HG02798 (cell line): ENCODE measurements at regions not wholly inside any gene's neighbourhood (a gene's known extent, or its start where the extent isn't known, plus 50 kb on each side); places are given as distances from the start of the nearest gene placed in this dataset.
A peak's percentile ranks its signal among the peaks of the same experiment; 100 is the strongest.
"Not testable (repeated sequence)": the region's sequence is repeated elsewhere in the genome, so short reads cannot be mapped to it uniquely, and the experiment has no call there.

Source experiments
- ATAC-seq: cut with Tn5 transposase; IDR thresholded peaks from one replicate; pipeline ENCODE4 v1.9.1; 2021; ENCODE audit warnings: mild to moderate bottlenecking; ENCODE audit not compliant: unreplicated experiment, poor library complexity

DNA sequence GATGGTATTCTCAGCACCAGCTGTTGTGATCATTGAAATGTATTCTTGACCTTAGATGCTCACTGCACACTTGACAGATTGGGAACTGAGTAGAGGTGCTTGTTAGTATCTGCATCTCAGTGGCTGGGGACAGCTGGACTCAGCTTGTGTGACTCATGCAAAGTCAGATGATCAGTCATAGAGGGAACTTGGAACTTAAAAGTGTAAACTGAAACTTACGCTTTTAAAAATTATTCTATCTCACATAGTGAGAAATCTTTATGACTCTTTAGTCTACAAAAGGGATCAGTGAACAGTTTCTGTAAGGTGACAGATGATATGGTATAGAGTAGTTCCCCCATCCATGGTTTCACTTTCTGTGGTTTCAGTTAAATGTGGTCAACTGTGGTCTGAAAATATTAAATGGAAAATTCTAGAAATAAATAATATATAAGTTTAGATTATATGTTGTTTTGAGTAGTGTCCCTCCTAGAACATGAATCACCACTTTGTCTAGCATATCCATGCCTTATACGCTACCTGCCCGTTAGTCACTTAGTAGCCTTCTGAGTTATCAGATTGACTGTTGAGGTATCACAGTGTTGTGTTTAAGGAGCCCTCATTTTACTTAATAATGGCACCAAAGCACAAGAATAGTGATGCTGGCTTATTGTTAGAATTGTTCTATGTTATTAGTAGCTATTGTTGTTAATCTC is 135.6 kb upstream of the ZNF658 start:
- peak; percentile 99 for ATAC-seq

DNA sequence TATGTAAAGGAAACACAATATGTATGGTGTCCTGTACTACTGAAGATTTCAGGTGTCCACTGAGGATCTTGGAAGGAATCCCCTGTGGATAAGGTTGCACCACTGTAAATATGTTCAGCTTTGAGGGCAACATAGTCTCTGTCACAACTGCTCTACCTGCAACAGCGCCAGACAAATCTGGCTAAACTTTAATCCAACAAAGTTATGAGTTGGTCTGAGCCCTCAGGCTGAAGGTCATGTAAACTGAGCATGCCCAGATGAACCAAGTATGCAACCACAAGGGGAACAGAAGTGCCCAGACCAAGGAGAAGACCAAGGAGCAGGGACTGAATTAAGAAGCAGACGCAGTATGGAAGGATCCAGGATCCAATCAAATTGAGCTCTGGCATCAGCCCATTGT is 135.0 kb upstream of the ZNF658 start:
- ATAC-seq = not testable (repeated sequence)

- not testable (repeated sequence) for ATAC-seq
These were observed 129.0 kb upstream of the ZNF658 start for GRCh38 chr9:66771504-66771903.

DNA sequence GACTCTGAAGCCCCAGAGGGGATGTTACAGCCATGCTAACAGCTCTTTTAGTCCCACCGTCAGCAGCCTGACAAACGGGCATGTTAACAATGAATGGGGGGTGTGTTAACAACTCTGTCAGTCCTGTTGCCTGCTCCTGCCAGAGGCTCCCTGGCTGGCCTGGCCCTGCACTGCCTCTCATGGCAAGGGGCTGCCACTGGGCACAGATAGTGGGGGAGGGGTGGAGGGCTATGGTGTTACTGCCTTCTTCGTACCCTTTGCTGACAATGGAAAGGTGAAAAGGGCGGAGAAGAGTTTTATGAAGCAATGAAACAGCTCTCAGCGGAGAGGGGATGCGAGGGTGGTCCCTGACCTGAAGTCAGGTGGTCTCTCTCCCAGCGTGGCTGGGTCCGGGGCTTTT is 125.9 kb upstream of the ZNF658 start:
- not testable (repeated sequence) for ATAC-seq

DNA sequence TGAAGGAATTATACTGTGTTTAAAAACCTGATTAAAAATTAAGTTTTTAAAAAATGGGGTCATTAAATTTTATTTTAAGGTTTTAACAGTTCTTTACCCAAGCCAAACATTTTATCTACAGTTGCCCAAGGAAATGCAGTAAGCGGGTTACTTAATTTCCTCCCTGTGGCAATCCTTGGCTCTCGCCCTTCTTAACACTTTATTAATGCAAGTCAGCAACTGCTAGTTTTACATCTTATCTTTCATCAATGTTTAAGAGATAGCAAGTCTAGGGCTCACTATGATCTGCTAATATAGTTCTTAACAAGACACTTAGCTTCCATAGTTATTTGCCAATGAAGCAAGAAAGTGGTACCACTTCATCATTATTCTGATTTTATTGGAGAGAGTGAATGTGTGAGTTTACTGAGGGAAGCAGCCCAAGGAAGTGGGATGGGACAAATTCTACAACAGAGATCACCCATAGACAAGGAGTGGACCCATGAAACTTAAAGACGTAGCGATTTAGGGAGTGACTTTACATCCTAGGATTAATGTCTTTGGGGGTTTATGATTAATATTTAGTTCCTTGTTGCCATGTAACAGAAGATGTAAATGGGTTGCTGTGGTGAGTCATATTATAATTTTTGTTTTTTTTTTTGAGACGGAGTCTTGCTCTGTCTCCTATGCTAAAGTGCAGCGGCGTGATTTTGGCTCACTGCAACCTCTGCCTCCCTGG is 120.4 kb upstream of the ZNF658 start:
- ATAC-seq = not testable (repeated sequence)

DNA sequence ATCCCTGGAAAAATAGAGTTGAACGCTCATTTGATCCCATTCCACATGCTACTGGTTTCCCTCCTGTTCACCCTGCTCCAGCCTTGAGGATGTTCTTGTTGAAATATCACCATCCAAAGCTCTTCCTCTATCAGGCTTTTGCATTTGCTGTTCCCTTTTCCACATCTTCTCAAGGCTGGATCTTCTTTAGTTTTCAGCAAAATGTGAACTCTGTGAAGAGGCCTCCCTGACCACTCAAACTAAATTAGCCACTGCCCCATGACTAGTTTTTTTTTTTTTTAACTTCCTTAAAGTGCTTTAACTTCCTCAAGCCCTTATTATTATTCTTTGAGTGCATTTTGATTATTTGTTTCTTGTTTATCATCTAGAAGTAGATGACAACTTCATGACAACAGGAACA is 119.3 kb upstream of the ZNF658 start:
- not testable (repeated sequence) for ATAC-seq

DNA sequence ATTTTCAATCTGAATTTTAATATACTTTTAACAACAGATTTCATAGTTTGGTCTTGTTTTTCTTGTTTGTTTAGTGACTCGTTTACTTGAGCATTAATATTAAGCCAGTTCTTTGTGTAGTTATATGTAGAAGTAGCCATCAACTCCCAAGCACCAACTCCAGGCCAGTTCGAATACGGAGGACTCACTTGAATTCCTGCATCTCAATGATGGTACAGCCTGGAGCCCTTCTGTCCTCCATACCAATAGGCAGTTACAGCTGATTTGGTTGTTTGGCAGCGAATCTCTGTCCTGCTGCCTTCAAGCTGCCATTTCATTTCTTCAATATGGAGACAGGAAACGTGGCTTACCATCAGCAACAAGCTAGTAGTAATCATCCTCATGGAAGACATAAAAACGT is 118.5 kb upstream of the ZNF658 start:
- not testable (repeated sequence) for ATAC-seq

DNA sequence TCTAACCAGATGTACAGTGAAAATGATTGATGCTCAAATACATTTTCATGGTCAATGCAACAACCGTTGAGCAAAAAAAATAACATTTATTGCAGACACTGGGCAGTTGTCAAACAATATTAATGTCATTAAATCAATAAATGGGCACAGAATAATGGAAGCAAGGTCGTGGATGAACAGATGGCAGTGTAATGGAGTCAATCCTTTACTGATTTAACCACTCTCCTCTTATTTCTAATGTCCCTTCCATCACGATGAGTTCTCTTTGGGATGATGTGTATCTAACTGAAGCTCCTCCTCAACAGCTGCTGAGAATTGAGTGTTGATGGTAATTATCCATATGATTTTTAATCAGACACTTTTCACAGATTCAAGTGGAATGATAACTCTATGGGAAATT is 114.9 kb upstream of the ZNF658 start:
- not testable (repeated sequence) for ATAC-seq

- not testable (repeated sequence) for ATAC-seq
These were observed 109.3 kb upstream of the ZNF658 start for GRCh38 chr9:66791092-66791750.

- ATAC-seq = not testable (repeated sequence)
These were observed 105.8 kb upstream of the ZNF658 start for GRCh38 chr9:66794769-66795168.

DNA sequence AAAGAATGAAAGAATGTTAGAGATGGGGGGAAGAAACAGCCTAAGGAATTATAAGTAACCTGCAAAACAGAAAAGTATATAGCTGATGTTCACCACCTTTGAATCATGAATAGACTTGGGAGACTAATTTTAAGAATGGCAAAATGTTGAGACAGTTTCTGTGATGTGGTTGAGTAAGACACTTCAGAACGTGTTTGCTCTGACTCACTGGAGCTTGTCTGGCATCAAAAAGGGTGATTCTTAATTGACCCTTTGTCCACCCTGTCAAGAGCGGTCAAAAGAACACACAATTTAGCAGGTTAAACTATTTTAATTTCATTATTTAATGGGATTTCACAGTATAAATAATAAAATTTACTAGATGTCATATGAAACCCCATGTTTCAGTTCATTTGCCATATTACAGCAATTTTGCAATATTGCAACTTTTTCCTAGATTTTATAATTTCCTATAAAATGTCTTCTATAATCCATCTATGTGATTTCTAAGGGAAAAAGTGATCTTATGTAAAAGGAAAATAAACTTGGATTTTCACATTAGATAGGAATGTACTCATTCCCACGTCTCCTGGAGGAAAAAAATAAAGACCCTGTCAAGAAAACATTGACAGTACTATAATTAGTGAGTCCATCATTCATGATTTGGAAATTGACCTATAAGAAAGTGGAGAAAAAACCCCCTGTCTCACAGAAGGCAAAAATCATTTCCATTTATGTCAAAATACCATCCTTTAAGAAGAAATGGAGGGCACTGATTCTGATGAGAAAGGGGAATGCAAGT is 104.6 kb upstream of the ZNF658 start:
- not testable (repeated sequence) for ATAC-seq

GRCh38 chr9:66797905-66798616 is 102.5 kb upstream of the ZNF658 start:
- ATAC-seq = not testable (repeated sequence)

- ATAC-seq = not testable (repeated sequence)
These were observed 96.9 kb upstream of the ZNF658 start for GRCh38 chr9:66803619-66804018.

DNA sequence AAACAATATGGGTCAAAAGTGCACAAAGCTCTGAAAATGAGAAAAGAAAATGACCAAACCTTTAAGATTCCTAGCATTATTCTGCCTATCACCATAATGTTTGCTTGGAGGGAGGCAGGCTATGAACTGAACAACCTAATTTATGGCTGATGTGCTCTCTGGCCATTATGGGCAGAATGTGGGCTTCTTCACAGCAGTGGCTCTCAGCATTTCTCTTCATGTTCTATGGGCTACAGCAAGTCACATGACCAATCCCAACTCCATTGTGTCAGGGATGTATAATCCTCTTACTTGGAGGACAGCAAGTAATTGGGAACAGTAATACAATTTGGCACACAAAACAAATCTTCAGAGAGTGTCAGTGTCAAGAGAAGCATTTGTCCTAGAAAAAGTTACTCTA is 90.3 kb upstream of the ZNF658 start:
- not testable (repeated sequence) for ATAC-seq

GRCh38 chr9:66812367-66812766 is 88.2 kb upstream of the ZNF658 start:
- not testable (repeated sequence) for ATAC-seq

DNA sequence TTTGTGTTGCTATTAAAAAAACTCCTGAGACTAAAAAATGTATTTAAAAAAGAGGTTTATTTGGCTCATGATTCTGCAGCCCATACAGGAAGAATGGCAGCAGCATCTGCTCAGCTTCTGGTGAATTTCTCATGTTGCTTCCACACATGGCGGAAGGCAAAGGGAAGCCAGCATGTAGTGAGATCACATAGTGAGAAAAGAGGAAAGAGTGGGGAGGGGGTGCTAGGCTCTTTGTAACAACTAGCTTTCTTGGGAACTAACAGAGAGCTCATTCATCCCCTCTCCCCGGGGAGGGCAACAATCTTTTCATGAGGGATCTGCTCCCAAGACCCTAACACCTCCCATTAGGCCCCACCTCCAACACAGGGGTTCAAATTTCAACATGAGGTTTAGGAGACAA is 87.6 kb upstream of the ZNF658 start:
- not testable (repeated sequence) for ATAC-seq

DNA sequence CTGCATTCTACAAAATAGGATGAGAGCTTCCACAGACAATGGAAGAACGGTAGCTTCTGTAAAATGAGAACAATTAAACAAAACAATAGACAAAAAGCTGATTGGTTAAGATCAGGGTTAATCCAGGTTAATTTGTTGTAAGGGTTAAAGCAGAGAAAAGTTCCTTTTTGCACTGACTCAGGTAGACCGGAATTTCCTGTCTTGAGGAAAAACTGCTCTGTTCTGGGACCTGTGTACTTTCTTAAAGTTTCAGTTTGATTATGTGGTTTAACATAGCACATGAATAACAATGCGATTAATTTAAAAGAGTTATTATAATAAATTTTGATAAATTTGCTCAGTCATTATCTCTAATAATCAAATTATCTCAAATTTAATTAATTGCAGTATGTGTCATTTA is 86.5 kb upstream of the ZNF658 start:
- ATAC-seq = not testable (repeated sequence)

- not testable (repeated sequence) for ATAC-seq
These were observed 81.0 kb upstream of the ZNF658 start for GRCh38 chr9:66819510-66819909.

DNA sequence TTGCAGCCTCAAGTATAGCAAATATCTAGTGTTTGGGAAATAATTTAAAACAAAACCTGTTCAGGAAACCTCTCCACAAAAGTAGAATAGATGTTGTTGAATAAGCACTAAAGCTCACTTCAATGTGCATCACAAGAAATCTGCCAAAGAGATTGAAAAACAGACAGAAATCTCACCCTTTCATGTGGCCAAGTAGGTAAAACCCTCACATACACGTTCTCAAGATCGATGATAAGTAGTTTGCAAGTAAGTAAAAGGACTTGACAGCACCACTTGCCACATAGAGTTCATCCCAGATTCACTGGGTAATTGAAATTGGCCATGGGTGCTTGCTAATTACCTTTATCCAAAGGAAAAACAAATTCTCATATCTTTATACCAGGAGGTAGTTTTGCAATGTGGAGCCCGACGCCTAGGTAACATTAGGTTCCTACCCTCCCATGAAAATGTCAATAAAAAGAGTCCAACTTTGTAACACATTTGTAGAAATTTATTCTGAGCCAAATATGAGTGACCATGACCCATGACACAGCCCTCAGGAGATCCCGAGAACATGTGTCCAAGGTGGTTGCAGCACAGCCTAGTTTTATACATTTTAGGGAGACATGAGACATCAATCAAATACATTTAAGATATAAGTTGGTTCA is 80.4 kb upstream of the ZNF658 start:
- not testable (repeated sequence) for ATAC-seq
